Gastrocnemius medialis (tissue), 4 donors: ENCODE measurements at regions not wholly inside any gene's neighbourhood (a gene's known extent, or its start where the extent isn't known, plus 50 kb on each side); places are given as distances from the start of the nearest gene placed in this dataset.

Source experiments
- ATAC-seq, 2 donors: fragments of 150-250 bp; one replicate each; pipeline ENCODE4 v1.9.1; 2016
- DNase-seq, 2 donors: peaks; one replicate each; pipeline ENCODE4 v3.0.0-alpha.2; 2019
- H3K27ac ChIP-seq, 4 donors: fragments of 200-600 bp; sonication (generic); 1 replicate in 1 of 4; 2 replicates in 3 of 4; pipeline ENCODE4 v1.5.1; 2016 to 2018; ENCODE audit warnings: mild to moderate bottlenecking in 2 of 4, moderate library complexity in 1 of 4
- H3K27me3 ChIP-seq, 3 donors: fragments of 200-600 bp; sonication (generic) in 2 of 3; 1 replicate in 1 of 3; 2 replicates in 2 of 3; pipeline versions ENCODE4 v1.5.1 to v1.6.0; 2016 to 2019; ENCODE audit warnings: mild to moderate bottlenecking in 1 of 3, moderate library complexity in 1 of 3
- H3K36me3 ChIP-seq, 2 donors: fragments of 200-600 bp; sonication (generic) in 1 of 2; one replicate each; pipeline ENCODE4 v1.5.1; 2017 to 2018
- H3K4me1 ChIP-seq, 2 donors: fragments of 200-600 bp; sonication (generic) in 1 of 2; one replicate each; pipeline ENCODE4 v1.5.1; 2016 to 2017; ENCODE audit warnings: mild to moderate bottlenecking in 2 of 2
- H3K4me3 ChIP-seq, 4 donors: fragments of 200-600 bp; sonication (generic) in 3 of 4; 1 replicate in 1 of 4; 2 replicates in 3 of 4; pipeline ENCODE4 v1.5.1; 2016 to 2019; ENCODE audit warnings: mild to moderate bottlenecking in 2 of 4
- H3K9me3 ChIP-seq, 3 donors: fragments of 200-600 bp; sonication (generic) in 2 of 3; 1 replicate in 1 of 3; 2 replicates in 2 of 3; pipeline ENCODE4 v1.5.1; 2016 to 2019
- CTCF ChIP-seq, 5 experiments: fragments of 450-650 bp in 3 of 5; fragments of 200-600 bp in 2 of 5; sonication (generic) in 2 of 5; IDR thresholded peaks in 4 of 5; conservative IDR thresholded peaks in 1 of 5; 1 replicate in 4 of 5; 2 replicates in 1 of 5; pipeline ENCODE4 v1.5.1; 2016 to 2019; ENCODE audit warnings: antibody characterized with exemption in 5 of 5, mild to moderate bottlenecking in 3 of 5, moderate library complexity in 3 of 5
- POLR2A ChIP-seq, 2 donors: fragments of 450-650 bp; IDR thresholded peaks; one replicate each; pipeline ENCODE4 v1.6.1; 2017; ENCODE audit warnings: antibody characterized with exemption in 2 of 2, mild to moderate bottlenecking in 2 of 2, moderate library complexity in 2 of 2
- in situ Hi-C, 4 donors: fragments of 200-750 bp; cut with MboI; loops; one replicate each; pipeline versions ENCODE4 v1.15.0 to v1.8.0; 2017; ENCODE audit warnings: low sequenced_read_pairs in 4 of 4
- intact Hi-C: fragments of 100-400 bp; cut with DNase I; formaldehyde crosslinking; loops from one replicate; pipeline ENCODE4 v1.15.1; 2023; ENCODE audit warnings: low total_unique reads

DNA sequence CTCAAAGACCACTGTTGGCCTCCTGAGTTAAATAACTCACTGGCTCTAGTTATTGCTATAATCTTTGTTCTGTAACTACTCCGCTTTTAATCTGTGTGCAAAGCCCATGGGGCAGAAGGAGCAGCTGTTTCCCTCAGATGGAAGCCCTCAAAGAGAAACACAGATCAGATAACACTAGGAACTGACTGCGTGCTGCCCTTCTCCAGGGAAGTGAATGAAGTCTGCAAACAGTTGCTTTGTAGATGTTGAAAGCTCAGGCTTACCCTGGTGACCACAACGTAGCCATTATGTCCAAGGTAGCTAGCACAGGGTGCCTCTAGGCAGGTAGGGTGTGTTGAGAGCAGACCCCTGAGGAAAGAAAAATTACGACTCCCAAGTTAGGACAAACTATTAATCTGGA is 152.3 kb upstream of the STAC start:
- H3K4me1 ChIP-seq = no peaks in the 10 kb centered on the region
- no peaks in the 10 kb centered on the region for H3K27me3 ChIP-seq
- H3K4me3 ChIP-seq = no peak overlapping the region
- no peak for DNase-seq
- no peak for ATAC-seq
- in situ Hi-C loops (no loop called here), intact Hi-C loops (no loop called here)
- H3K9me3 ChIP-seq = no peaks in the 10 kb centered on the region
- TF ChIP-seq POLR2A (IDR thresholded peaks at IDR 0.05) (no peak), CTCF (IDR thresholded peaks at IDR 0.05 in 4 of 5, conservative IDR thresholded peaks at IDR 0.05 in 1 of 5) (no peak)
- no peaks in the 10 kb centered on the region for H3K36me3 ChIP-seq
- no peak overlapping the region for H3K27ac ChIP-seq

GRCh38 chr3:36229496-36229895 is 150.8 kb upstream of the STAC start:
- H3K9me3 ChIP-seq = no peaks in the 10 kb centered on the region
- ATAC-seq (no peak), DNase-seq (no peak)
- no peaks in the 10 kb centered on the region for H3K36me3 ChIP-seq
- in situ Hi-C loops = no loop called here
- no peaks in the 10 kb centered on the region for H3K27me3 ChIP-seq
- no peak overlapping the region for H3K4me3 ChIP-seq
- TF ChIP-seq POLR2A (IDR thresholded peaks at IDR 0.05) (no peak), CTCF (IDR thresholded peaks at IDR 0.05 in 4 of 5, conservative IDR thresholded peaks at IDR 0.05 in 1 of 5) (no peak)
- intact Hi-C loops = no loop called here
- H3K27ac ChIP-seq = no peak overlapping the region
- no peaks in the 10 kb centered on the region for H3K4me1 ChIP-seq

GRCh38 chr3:36232797-36233489 is 147.4 kb upstream of the STAC start:
- peaks cover 0 to 5% (median 0%) of the 10 kb centered on the region in 3 donors for H3K9me3 ChIP-seq
- TF ChIP-seq POLR2A (IDR thresholded peaks at IDR 0.05) = no peak
- TF ChIP-seq CTCF (IDR thresholded peaks at IDR 0.05 in 4 of 5, conservative IDR thresholded peaks at IDR 0.05 in 1 of 5) = no peak
- H3K4me3 ChIP-seq = no peak overlapping the region
- intact Hi-C loops (no loop called here), in situ Hi-C loops (no loop called here)
- no peak overlapping the region for H3K27ac ChIP-seq
- no peaks in the 10 kb centered on the region for H3K4me1 ChIP-seq
- ATAC-seq = no peak
- H3K36me3 ChIP-seq = no peaks in the 10 kb centered on the region
- H3K27me3 ChIP-seq = no peaks in the 10 kb centered on the region
- no peak for DNase-seq

GRCh38 chr3:36244728-36245127 is 135.6 kb upstream of the STAC start:
- ATAC-seq = no peak
- intact Hi-C loops (no loop called here), in situ Hi-C loops (no loop called here)
- Histone ChIP-seq H3K4me1 (no peaks in the 10 kb centered on the region), H3K9me3 (no peaks in the 10 kb centered on the region), H3K36me3 (no peaks in the 10 kb centered on the region), H3K27me3 (no peaks in the 10 kb centered on the region), H3K27ac (no peak overlapping the region), H3K4me3 (no peak overlapping the region)
- no peak for DNase-seq
- TF ChIP-seq CTCF (IDR thresholded peaks at IDR 0.05 in 4 of 5, conservative IDR thresholded peaks at IDR 0.05 in 1 of 5) (no peak), POLR2A (IDR thresholded peaks at IDR 0.05) (no peak)

- no peak for ATAC-seq
- Histone ChIP-seq H3K9me3 (no peaks in the 10 kb centered on the region), H3K36me3 (no peaks in the 10 kb centered on the region), H3K4me3 (no peak overlapping the region), H3K27me3 (no peaks in the 10 kb centered on the region), H3K27ac (no peak overlapping the region), H3K4me1 (no peaks in the 10 kb centered on the region)
- no peak for TF ChIP-seq POLR2A (IDR thresholded peaks at IDR 0.05)
- no peak for TF ChIP-seq CTCF (IDR thresholded peaks at IDR 0.05 in 4 of 5, conservative IDR thresholded peaks at IDR 0.05 in 1 of 5)
- DNase-seq = no peak
- intact Hi-C loops (no loop called here), in situ Hi-C loops (no loop called here)
These were observed 131.9 kb upstream of the STAC start for GRCh38 chr3:36248374-36248773.
